ENCODE measurements at regions not wholly inside any gene's neighbourhood (a gene's known extent, or its start where the extent isn't known, plus 50 kb on each side); places are given as distances from the start of the nearest gene placed in this dataset.
"Not testable (repeated sequence)": the region's sequence is repeated elsewhere in the genome, so short reads cannot be mapped to it uniquely, and the experiment has no call there.

DNA sequence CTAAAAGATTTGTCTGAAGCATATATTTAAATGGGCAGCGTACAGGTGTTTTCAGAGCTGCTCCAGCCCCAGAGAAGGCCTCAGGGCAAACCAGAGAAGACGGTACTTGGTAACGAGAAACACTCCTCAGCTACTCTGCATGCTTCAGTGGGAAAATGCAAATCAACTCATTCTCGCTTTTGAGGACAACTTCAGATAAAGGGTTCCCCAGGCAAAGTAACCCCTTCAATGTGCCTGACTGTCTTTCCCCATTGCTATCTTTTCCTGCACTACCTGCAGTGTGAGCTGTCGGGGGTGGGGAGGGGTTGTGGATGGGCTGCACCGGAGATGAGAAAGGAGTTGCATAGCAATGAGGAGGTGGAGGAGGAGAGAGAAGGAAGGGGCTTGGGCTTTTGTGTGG lies 339.7 kb upstream of the CLINT1 start:
- no peak for DNase-seq (ENCODE audit: low spot score)

DNA sequence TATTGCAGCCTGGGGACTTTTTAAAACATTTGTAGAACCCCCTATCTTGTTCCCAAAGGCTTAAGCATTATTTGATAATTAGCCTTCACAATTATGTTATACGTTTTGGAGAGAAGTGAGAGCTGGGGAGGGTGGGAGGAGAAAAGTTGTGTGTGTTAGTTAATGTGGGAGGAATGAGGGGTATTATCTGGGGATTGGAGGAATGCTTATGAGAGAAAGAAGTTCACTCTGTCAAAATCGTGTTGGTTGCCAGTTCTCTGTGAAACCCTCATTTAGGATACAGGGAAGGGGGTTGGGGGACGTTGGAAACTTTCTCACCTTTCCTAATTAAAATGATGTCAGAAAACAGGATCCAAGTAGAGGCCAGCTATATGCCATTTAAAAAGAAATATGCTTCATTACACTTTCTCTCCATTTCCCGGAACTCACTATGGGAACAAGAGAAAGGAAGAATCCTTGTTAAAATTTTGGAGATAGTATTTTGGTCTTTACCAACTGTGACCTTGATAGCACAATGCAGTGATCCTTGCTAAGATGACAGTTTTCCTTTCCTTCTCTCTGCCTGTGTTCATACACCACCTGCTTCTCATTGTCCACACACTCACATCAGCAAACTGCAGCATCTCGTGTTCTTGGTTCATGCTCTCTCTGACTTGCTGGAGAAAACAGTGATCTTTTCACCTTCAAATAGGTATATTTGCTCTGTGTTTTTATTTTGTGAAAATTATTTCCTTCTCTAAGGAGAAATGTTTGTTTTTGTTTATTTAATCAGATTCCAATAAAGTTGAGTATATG lies 336.7 kb upstream of the CLINT1 start:
- no peak for DNase-seq (ENCODE audit: low spot score)

DNA sequence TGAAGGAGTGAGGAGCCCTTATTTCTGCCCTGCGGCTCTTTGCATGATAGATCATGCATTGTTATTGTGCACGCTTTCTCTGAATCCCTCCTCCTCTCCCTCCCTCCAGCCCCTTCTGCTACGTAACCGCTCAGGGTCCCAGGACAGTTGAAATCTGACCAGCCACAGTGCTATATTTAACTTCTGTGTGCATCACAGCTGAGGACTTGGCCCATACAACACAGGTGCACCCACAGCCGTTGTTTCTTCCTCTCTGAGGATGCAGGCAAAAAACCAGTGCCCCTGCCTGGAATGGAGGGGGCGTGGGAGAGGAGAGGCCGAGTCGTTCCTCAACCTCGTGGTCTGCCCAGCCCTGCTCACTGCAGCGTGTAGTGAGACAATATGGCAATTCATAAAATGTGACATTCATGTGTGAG lies 335.6 kb upstream of the CLINT1 start:
- DNase-seq (ENCODE audit: low spot score): no peak

DNA sequence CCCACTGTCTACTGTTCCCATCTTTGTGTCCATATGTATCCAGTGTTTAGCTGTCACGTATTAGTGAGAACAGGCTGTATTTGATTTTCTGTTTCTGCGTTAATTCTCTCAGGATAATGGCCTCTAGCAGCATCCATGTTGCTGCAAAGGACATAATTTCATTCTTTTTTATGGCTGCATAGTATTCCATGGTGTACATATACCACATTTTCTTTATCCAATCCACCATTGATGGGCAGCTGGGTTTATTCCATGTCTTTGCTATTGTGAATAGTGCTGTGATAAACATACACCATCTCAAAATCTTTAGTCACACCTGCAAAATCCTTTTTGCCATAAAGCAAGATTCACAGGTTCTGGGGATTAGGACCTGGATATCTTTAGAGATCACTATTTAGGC lies 334.4 kb upstream of the CLINT1 start:
- not testable (repeated sequence) for DNase-seq (ENCODE audit: low spot score)

DNA sequence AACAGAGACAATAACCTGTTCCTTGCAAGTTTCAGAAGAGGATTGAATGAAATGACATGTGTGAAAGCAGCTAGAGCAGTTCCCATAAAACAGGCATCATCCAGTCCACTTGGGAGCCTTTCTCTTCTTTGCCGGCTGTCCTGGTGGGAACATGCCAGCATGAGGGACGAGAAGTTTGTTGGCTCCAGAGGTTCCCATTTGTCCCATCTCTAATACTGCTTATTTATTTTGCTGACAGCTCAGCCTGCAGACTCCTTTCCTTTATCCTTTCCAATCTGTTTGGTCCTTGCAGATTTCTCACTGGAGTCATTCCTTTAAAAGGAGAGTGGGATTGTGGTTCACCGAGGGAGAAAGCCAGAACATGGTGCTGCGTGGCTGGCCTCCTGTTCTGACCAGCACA lies 321.5 kb upstream of the CLINT1 start:
- no peak for DNase-seq (ENCODE audit: low spot score)

DNA sequence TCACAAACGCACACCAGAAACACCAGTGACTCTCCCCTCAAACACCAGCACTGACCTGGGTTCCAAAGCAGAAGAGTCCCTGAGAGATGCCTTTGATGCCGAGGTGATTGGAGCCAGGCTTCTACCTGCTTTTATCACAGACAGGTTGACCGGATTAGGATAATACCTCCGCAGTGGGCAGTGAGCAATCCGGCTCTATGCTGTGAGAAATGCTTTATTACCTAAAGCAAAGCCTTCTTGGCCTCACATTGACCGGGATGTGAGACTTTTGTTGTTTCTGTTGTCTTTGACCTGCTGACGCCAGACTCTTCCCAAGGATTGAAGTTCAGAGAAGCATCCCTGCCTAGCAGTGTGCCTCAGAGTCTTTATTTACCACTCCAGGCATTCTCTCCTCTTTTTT lies 320.3 kb upstream of the CLINT1 start:
- DNase-seq (ENCODE audit: low spot score): no peak

DNA sequence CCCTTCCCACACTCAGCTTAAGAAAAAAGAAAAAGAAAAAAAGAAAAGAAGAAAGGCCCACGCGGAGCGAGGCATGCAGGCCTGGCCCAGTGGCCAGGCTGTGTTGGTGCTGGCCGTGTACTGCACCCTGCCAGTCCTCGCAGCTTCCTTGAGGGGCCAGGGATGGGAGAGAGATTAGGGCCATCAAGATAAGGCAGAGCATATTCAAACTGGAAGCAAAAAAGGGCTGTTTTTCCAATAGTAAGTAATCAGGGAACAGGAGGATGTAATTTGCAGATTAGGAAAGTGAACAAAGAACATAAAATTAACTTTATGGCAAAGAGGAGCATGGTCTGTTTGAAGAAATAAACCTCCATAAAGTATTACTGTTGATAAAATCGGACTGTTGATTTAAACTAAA lies 319.6 kb upstream of the CLINT1 start:
- no peak for DNase-seq (ENCODE audit: low spot score)

DNA sequence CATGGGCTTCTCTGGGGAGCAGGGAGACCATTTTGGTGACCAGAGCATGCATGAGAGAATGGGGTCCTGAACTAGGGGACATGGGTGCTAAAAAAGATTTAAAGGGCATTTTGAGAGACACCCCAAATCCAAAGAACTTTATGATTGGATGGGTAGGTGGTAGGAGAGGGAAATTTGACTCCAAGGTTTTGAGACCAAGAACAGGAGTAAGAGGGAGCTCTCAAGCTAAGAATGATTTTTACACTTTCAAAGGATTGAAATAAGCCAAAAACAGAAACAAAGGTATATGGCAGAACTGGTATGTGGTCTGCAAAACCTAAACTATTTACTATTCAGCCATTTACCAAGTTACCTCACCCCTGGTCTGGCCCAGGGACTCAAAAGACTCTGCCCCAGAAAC lies 318.2 kb upstream of the CLINT1 start:
- DNase-seq (ENCODE audit: low spot score): no peak

DNA sequence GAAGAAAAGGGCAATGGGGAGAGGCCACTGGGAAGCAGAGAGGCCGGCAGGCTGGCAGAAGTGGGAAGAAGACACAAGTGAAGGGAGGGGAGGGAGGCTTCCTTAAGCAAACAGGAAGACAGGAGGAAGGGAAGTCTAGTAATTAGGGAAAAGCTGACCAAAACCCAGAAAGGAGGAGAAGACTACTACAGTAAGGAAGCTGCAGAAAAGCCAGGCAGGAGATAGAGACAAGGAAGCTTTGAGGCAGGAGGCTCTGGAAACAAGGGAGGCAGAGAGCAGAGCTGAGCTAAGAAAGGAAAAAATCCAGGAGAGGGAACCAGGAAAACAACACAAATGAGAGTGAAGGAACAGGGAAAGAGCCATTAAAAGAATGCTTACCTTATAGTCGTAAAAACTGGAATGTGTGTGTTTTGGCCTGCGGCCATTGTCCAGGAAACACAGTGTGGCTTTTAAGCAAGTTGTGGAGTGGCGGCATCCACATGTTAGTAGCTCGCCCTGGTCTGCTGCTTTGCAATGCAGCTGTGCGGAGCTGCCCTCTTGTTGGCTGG lies 317.1 kb upstream of the CLINT1 start:
- DNase-seq (ENCODE audit: low spot score): no peak

DNA sequence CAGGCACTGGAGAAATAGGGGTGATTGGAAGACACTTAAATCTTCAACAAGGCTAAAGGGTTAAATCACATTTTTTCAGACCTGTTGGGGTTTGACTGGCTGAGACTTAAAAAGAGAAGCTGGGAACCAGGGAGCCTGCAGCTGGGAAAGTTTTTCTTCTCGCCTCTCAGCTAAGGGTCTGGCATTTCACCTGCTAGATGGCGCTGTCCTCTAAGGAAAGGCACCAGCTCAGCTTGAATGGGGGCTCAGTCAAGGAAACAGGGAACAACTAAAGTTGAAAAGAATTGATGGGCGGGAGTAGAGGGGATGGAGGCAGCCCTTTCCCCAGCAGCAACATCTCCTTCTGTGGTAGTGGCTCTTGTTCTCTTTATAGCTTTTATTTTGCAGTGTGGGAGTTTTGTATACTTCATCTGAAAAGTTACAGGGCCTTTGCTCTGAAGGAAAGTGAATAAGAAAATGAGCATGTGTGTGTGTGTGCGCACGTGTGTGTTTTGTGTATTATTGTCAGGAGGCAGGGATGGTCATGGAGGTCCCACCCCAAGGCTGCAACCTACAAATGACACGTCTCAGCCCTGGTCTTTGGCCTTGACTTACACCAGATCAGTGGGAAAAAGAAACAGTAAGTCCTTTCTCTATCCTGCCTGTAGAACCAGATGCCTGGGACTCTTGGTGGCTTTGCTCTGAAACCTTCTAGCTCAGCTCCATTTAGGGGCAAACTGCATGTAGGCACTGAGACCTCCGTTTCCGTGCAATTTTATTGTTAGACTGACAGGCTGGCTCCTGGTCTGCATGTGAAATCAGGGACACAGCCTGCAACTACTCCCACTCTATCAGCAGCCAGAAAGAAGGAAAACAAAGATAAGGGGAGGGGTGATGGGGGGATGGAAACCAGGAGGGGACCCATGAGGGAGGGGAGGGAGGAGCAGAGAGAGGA lies 316.2 kb upstream of the CLINT1 start:
- peak; percentile 46 for DNase-seq (ENCODE audit: low spot score)

DNA sequence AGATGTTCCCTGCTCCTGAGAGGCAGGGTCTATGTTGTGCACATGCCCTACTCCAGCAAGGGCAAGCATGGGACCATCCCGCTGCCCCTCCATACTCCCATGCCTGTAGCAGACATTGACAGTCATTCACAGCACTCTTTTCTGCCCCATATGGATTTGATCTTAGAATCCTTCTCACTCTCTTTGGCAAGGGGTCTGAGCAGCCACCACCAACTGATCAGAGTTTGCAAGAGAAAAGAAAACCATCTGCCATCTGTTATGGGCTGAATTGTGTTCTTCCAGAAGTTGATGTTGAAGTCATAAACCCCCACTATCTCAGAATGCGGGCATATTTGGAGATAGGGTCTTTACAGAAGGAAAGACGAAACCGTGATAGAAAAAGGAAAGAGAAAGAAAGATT lies 315.1 kb upstream of the CLINT1 start:
- no peak for DNase-seq (ENCODE audit: low spot score)

DNA sequence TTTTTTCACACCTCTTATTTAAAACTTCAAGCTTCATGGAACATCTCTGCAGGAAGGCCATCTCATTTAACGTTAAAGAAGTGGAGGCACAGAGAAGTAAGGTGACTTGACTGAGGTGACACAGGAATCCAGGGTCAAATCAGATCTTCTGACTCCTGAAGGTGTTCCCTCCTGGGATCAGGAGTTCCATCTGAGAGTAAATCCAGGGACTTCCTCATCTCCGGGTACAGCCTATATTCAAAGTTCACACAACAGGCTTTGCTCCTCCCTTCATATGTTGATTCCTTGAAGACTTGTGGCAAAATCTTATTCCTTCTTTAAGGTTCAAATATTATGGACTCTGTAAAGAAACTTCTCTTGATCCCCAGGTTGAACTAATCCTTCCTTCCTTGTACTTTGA lies 313.1 kb upstream of the CLINT1 start:
- DNase-seq (ENCODE audit: low spot score): no peak

DNA sequence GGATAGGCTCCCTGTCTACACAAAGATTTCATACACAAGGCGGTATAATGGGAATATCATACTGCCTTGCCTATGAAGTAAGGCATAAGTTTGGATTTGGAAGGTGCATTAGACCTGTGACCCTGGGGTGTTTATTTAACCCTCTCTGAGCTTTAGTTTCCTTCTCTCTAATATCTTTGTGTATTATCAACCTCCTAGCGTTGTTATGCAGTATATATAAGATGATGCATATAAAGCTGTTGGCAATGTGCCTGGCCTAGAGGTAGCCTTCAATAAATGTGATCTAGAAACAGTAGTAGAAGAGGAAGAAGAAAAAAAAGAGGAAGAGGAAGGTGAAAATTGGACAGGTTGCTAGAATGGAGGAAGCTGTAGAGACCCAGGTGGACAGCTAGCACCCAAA lies 311.6 kb upstream of the CLINT1 start:
- DNase-seq (ENCODE audit: low spot score): no peak

DNA sequence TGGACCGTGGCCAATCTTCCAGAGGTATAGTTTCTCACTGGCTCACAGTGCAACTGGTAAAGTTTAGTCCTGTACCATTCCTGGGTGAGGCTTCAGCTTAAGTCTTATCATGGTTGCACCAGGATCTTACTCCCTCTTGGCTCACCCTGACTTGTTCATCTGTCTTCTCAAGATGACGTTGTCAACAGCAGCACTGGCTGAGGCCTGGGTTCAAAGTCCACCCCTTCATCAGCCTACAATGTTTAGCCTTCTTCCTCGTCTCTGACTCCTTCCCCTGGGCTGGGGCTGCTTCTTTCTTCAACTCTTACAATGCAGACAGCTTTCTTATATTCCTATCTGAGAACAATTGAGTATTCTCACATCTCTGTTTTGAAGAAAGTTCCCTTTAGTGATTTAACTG lies 311.1 kb upstream of the CLINT1 start:
- DNase-seq (ENCODE audit: low spot score): no peak

DNA sequence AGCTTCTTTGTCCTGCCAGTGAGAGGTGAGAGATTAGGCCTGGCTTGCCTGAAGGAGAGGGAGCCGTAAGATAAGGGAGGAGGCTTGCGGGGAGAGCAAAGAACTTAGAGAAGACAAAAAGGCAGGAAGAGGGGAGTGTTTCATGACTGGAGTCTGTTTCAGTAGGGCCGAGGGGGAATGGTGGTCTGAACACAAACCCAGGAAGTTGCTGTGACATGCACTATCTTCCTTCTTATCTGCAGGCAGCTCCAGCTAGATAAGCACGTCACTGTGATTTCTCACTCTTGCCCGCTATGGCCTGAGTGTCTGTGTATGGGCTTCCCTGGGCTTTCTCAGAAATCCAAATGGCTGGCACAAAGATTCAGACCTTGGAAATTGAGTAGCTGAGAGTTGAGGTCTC lies 307.5 kb upstream of the CLINT1 start:
- no peak for DNase-seq (ENCODE audit: low spot score)

DNA sequence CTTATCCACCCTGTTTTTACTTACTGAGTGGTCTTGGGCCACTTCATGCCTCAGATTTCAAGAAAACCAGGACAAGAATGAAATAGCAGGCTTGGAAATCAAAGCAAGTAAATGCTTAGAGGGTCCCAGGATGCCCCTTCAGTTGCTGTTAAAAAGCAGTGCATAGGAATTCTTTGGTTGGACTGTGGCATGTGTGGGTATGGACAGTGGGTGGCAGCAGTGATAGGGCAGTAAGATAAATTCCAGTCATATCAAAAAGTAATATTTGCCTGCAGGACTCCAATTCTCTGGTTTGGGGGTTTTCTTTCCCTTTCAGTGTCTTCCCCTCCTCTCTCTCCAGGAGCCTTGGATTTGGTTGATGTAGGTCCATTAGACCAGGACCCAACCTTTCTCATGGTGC lies 306.7 kb upstream of the CLINT1 start:
- no peak for DNase-seq (ENCODE audit: low spot score)

DNA sequence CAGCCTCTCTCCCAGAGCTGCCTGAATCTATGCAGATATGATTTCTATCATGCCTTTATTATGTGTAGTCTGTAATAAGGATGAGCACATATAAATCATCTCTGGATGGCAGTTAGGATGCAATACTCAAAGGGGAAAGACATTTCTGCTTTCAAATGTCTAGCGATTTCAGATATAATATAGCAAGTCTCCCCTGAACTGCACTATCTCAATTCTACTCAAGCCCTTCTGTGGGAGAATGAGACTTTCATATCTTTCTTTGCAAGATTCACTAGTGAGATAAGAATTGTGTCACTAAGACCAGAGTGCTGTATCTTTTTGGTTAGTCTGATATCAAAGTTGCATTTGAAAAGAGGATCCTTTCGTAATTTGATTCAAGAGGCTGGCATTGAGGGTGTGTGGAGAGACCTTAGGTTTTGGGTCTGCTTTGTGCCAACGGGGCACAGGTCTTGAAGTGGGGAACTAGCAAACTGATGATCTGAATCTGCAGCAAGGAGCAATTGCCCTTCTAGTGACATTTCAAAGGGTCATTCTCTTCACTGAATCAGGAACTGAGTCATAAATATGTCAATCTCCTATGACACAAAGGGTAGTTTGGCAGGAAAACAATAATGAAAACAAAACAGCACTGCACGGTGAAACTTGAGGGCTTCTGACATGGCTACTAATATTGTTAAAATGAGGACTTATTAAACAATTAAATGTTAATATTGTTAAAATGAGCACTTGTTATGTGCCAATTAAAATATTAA lies 305.5 kb upstream of the CLINT1 start:
- DNase-seq (ENCODE audit: low spot score): no peak

DNA sequence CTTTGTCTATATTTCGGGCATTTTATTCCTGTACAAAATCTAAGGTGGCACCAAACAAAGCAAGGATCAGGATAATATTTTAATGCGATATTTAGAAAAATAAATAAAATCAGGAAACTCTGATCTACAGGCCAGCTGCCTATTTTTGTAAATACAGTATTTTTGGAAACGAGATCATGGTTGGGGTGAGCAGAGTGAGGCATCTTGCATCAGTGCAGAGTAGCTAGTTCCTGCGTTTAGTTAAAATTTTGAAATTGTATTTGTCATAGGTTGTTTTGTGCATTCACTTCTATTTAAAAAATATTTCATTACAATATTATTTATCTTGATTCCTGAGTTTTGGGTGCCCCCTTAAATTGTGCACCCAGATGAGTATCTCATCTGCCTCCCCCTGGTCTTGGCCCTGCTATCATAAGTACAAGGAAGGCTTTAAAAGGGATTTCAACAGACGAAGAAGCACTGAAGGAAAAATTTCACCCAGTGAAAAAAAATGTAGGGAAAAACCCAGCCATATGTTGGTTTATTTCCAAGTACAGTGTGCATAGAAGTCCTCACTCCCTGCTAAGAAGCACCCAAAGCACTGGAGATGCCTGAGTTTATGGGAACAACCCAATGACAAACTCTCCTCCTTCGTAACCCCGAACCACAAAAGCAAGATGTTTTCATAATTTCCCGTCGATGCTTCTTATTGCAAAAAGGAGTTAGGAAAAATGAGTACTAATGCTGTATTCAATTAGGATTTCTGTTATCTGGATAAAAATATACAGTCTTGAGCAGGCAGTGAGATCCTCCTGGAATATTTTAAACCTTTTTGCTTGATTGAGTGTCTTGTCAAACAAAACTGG lies 304.7 kb upstream of the CLINT1 start:
- no peak for DNase-seq (ENCODE audit: low spot score)

DNA sequence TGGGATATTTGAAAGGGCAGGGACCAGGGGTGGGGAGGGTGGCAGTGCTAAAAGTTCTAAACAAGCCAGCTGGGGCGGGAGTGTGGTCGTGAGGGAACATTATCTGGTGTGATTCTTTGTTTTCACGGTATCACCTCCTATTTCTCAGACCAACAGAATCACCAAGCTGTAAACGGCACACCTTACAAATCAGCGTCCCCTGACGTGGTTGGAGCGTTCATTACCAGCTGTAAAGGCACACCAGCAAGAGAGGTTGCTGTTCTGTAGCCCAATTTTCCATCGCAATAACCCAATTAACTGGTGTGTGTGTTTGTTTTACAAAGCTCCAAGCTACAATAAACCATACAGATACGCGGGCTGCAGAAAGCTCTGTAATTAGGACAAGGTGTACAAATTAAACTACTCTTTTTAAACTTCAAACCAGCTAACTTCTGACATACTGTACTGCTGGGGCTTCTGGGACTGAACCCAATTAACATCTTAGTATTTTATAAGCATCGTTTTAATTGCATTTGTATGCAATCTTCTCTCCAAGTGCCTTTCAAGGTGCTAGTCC lies 303.6 kb upstream of the CLINT1 start:
- DNase-seq (ENCODE audit: low spot score): no peak

DNA sequence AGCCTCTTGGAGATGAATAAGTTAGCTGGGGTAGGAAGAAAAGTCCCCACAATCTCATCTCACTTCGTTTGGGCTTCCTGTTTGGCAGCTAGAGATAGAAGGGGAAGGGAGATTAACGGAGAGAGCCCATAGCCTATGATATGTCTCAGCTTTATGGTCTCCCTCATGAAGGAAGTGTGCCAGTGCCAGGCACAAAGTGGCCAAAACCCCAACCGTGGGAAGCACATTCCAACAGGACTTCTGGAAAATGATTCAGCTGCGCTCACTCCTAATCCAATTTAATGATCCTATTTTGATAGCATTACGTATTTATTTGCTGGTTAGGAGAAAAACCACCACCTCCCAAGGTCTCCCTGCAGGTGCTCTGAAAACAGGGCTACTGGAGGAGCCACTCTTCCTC lies 303.1 kb upstream of the CLINT1 start:
- DNase-seq (ENCODE audit: low spot score): no peak

DNA sequence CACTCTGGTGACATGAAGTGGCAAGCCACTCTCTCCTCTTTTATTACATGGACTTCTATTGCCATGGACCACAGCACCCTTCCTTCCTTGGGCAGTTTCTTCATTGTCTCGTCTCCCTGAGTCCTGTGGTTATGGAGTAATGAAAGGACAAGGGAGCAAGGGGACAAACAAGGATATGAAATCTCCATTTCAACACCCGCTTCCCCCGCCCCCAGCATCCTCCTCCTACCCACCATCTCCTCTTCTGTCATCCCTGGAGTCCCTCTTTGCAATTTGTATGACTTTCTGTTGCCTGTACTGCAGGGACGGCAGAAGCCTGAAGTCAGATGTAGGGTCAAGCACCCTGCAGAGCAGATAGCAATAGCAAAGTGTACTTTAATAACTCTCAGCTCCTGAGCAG lies 300.7 kb upstream of the CLINT1 start:
- DNase-seq (ENCODE audit: low spot score): no peak
